ENCODE measurements at regions not wholly inside any gene's neighbourhood (a gene's known extent, or its start where the extent isn't known, plus 50 kb on each side); places are given as distances from the start of the nearest gene placed in this dataset.

DNA sequence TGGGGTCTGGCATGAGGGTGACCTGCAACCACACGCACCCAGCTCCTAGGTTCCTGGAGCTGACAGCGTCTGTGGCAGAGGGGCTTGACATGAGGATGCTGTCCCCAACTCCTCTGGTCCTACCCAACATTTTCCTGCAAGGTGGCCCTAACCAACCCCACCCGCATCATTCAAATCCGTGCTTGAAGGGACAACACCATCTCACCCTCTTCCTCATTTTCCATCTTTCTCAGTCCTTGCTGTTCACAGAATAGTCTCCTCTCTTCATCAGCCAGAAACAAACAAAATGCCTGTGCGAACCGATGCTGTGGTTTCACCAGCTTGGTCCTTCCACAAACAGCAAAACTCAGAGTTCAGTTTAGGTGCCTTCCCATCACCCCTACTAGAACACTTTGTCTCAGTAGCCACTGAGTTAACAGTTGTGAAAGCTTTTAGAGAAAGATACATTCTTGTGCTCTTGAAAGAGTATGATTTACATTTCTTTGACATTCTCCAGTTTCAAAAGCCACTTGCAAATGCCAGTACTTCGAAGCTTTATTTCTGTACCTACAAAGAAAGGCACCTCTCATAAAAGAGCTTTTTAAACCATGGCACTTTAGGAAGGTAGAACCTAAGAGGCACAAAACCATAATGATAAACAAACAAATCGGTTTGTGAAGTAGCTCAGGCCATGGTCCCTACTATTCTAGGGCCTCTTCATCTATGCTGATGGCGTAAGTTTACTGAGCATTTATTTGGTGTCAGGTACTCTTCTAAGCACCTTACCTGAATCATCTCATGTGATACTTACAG lies 360.1 kb downstream of the SHQ1 start:
- peaks cover 4% of the 10 kb centered on the region for H3K9me3 Mint-ChIP-seq
- H3K27ac Mint-ChIP-seq = peak overlapping the region; percentile 57
- no peaks in the 10 kb centered on the region for H3K36me3 Mint-ChIP-seq (ENCODE audit: low read depth)
- no peaks in the 10 kb centered on the region for H3K27me3 Mint-ChIP-seq
- peak overlapping the region; percentile 40 for H3K4me3 Mint-ChIP-seq
- H3K4me1 Mint-ChIP-seq = peaks cover 32% of the 10 kb centered on the region
- ATAC-seq (replicated peaks) = peak; percentile 26

DNA sequence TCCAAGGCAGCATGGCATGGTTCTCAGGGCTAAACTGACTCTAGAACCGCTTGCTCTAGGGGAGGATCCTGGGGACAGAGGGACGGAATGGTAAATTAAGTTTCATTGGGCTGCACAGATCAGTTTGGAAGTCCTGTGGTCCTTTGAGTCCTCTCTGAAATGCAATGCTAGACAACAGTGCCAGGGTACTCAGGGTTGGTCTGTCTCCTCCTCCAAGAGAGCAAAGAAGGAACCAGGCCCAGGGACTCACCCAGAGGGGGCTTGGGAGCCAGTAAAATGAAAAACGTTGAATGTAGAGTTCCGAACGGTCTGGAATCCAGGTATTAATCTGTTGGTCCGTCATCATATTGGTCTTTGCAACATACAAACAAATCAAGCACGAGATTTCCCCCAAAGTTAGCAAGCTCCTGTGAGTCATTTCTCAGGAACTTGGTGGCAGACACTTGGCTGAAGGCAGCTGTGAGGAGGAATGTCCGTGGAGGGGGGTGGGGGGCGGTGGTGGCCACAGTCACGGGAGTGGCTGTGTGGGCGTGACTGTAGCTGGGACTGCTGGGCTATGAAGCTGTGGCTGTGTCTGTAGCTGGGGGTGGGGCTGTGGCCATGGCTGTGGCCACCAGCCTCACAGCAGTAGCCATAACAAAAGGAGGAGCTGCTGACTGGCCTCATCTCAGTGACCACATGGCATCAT lies 361.0 kb downstream of the SHQ1 start:
- peak overlapping the region; percentile 57 for H3K27ac Mint-ChIP-seq
- peak; percentile 50 for ATAC-seq (replicated peaks)
- H3K4me3 Mint-ChIP-seq = peak overlapping the region; percentile 40
- H3K36me3 Mint-ChIP-seq (ENCODE audit: low read depth) = no peaks in the 10 kb centered on the region
- H3K9me3 Mint-ChIP-seq = peaks cover 4% of the 10 kb centered on the region
- no peaks in the 10 kb centered on the region for H3K27me3 Mint-ChIP-seq
- H3K4me1 Mint-ChIP-seq = peaks cover 38% of the 10 kb centered on the region

DNA sequence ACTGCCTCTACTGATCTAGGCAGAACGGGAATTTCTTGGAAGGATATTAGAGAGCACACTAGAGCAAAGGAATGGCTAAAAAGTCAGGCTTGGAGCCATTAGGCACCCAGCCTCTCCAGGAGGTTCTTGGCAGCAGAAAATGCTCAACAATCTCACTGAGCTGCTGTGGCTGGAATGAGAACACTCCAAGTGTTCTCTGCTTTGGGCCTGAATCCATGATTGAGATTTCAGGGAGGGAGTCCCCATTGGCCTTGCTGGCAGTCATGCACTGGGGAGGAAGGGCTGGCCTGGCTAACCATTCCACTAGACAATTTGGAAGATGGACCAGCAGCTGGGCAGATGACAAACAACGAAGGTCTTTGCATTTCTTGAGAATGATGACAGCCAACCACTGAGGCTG lies 362.6 kb downstream of the SHQ1 start:
- H3K36me3 Mint-ChIP-seq (ENCODE audit: low read depth) = no peaks in the 10 kb centered on the region
- H3K27ac Mint-ChIP-seq = peak overlapping the region; percentile 82
- peaks cover 45% of the 10 kb centered on the region for H3K4me1 Mint-ChIP-seq
- no peaks in the 10 kb centered on the region for H3K27me3 Mint-ChIP-seq
- peaks cover 4% of the 10 kb centered on the region for H3K9me3 Mint-ChIP-seq
- peak overlapping the region; percentile 24 for H3K4me3 Mint-ChIP-seq
- no peak for ATAC-seq (replicated peaks)

DNA sequence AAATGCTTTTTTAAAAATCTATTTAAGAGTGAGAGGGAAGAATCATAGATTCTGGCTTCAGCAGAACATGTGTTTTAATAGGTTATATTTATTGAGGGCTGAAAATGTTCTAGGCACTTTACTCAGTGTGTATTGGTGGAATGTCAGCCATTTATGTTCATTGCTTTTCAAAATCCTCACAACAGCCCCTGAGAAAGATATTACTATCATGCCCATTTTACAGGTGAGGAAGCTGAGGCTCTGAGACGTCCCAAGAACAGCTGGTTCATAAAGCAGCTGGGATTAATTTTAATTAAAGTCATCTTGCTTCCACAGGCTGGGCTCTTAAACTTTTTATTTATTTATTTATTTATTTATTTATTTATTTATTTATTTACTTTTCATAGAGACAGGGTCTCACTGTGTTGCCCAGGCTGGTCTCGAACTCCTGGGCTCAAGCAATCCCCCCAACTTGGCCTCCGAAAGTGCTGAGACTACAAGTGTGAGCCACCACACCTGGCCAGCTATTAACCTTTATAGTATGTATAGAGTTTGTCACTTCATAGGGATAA lies 364.6 kb downstream of the SHQ1 start:
- Mint-ChIP-seq H3K9me3 (peaks cover 8% of the 10 kb centered on the region), H3K4me1 (peaks cover 54% of the 10 kb centered on the region), H3K27me3 (no peaks in the 10 kb centered on the region), H3K4me3 (peak overlapping the region; percentile 80), H3K27ac (peak overlapping the region; percentile 94), H3K36me3 (ENCODE audit: low read depth) (no peaks in the 10 kb centered on the region)
- ATAC-seq (replicated peaks) = no peak

DNA sequence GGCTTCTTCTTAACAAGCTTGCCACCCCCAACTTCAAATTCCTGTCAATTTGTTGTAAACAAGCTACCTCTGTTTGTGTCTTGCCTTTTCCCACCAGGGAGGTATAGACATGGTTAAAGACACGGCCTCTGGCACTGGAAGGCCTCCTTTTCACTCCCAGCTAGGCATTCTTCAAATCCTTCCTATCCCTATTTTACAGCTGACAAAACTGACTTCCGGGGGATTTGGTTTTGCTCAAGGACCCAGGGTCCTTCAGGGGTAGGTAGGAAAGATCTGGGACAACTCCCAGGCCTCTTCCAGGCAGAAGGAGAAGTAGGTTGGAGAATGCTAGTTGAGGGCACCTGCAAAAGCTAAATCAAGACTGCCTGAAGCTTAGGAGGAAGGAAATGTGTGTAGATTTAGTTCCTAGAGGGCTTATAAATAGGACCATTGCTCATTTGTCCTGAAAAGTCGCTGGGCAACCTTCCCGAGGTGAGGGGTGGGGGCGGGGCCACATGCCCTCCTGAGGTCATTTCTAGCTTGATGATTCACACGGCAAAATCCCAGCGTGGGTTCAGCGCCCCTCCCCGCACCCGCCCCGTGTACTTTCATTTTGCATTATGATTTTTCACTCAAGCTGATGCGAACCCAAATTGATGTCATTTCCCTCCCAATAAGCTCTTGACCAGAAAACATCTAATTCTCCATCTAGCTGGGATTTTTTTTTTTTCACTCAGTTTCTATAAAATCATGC lies 365.5 kb downstream of the SHQ1 start:
- Mint-ChIP-seq H3K9me3 (peaks cover 8% of the 10 kb centered on the region), H3K36me3 (ENCODE audit: low read depth) (no peaks in the 10 kb centered on the region), H3K27ac (peak overlapping the region; percentile 94), H3K27me3 (no peaks in the 10 kb centered on the region), H3K4me1 (peaks cover 49% of the 10 kb centered on the region), H3K4me3 (peak overlapping the region; percentile 80)
- ATAC-seq (replicated peaks) = peak; percentile 61

DNA sequence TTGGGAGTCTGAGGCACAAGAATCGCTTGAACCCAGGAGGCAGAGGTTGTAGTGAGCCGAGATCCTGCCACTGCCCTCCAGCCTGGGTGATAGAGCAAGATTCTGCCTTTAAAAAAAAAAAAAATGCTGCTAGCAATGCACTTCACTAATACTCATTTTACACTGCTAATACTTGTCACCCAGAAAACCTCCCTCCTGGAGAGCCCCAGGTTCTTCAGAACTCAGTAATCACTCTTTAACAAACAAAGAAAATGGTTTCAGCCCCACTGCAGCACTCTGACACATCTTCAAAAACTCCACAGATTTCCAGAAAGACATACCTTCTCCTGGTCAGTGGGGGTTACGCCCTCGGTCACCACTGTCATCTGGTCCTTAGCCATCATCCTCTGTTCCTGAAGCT lies 366.7 kb downstream of the SHQ1 start:
- Mint-ChIP-seq H3K4me3 (peak overlapping the region; percentile 80), H3K27me3 (no peaks in the 10 kb centered on the region), H3K4me1 (peaks cover 46% of the 10 kb centered on the region), H3K9me3 (peaks cover 8% of the 10 kb centered on the region), H3K27ac (peak overlapping the region; percentile 24), H3K36me3 (ENCODE audit: low read depth) (no peaks in the 10 kb centered on the region)
- peak; percentile 42 for ATAC-seq (replicated peaks)

DNA sequence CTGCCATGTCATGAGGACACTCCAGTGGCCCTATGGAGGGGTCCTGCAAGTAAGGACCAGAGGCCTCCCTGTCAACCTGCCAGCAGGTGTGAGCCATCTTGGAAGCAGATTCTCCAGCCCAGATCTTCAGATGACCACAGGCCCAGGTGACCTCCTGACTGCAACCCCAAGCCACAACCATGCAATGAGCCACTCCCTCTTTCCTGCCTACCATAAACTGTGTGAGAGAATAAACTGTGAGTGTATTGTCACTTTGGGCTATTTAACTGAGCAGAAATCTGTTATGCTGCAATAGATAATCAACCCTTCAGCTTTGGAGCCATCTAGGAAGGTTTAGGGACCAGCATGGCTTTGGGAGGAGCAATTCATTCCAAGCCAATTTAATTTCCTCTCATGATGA lies 367.9 kb downstream of the SHQ1 start:
- Mint-ChIP-seq H3K27ac (peak overlapping the region; percentile 24), H3K9me3 (peaks cover 5% of the 10 kb centered on the region), H3K27me3 (no peaks in the 10 kb centered on the region), H3K4me1 (peaks cover 39% of the 10 kb centered on the region), H3K4me3 (peak overlapping the region; percentile 80), H3K36me3 (ENCODE audit: low read depth) (no peaks in the 10 kb centered on the region)
- no peak for ATAC-seq (replicated peaks)

DNA sequence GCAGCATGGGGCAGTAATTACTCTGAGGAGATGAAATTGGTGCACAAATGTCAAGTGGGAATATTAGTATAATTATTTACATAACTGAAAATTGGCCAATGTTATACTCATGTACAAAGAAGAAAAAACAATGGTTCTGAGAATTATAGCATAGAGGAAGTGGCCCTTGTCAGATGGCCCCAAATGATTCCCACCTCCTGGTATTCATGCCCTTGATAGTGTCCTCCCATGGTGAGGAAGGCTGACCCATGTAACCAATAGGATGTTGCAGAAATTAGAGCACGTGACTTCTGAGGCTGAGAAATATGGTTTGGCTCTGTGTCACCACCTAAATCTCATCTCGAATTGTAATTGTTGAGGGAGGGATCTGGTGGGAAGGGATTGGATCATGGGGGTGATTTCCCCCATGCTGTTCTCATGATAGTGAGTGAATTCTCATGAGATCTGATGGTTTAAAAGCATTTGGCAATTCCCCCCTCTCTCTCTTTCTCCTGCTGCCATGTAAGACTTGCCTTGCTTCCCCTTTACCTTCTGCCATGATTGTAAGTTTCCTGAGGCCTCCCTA lies 368.5 kb downstream of the SHQ1 start:
- H3K27me3 Mint-ChIP-seq = no peaks in the 10 kb centered on the region
- no peak for ATAC-seq (replicated peaks)
- peak overlapping the region; percentile 80 for H3K4me3 Mint-ChIP-seq
- peaks cover 4% of the 10 kb centered on the region for H3K9me3 Mint-ChIP-seq
- H3K27ac Mint-ChIP-seq = peak overlapping the region; percentile 24
- peaks cover 39% of the 10 kb centered on the region for H3K4me1 Mint-ChIP-seq
- H3K36me3 Mint-ChIP-seq (ENCODE audit: low read depth) = no peaks in the 10 kb centered on the region

DNA sequence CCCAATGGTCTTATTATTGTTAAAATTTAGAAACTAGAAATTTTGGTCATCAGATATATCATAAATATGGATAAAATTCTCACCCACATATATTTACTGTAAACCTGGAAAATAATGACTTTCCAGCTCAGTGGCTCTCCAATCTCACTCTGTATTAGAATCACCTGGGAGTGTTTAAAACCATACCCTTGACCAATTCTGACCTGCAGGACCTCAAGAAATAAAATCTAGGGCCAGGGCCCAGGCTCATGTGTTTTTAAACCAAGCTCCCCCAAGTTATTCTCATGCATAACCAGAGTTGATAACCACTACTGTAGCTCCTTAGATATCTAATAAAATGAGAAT lies 372.1 kb downstream of the SHQ1 start:
- Mint-ChIP-seq H3K4me3 (no peak overlapping the region), H3K4me1 (peaks cover 35% of the 10 kb centered on the region), H3K27me3 (peaks cover 2% of the 10 kb centered on the region), H3K27ac (no peak overlapping the region), H3K36me3 (ENCODE audit: low read depth) (no peaks in the 10 kb centered on the region), H3K9me3 (peaks cover 8% of the 10 kb centered on the region)
- no peak for ATAC-seq (replicated peaks)

DNA sequence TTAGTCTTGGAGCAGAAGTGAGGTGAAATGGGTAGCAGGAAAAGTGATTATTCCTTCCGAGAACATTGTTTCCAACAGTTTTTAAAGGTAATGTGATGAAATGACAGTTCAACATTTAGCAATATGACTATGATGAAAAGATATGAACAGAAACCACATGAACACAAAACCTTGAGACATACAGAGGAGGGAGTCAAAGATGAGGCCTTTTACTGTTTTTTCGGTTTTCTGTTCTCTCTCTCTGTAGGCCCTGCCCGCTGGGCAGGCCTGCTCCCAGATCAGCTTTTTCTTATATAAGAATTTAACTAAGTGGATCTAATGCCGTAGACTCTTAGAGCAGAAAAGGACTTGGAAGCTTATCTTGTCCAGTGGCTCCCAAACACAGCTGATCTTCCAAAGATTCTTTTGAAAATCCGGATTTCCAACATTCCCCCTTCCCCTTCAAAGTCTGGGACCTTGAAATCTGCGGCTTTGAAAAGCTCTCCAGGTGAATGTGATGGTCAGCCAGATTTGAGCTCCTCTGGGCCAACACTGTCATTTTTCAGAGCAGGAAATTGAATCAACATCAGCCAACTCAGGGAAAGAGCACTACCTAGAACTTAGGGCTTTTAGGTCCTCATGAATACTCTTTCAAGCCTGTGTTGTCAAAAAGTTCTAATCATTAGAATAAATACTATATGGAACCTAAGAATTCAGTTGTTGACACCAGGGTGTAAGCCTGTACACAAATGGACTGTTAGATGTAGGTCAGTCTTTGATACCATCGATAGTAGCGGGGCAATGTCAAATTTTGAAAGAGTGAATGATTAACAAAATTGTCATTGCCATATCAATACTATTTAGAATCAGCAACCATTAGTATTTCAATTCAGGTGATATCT lies 372.7 kb downstream of the SHQ1 start:
- Mint-ChIP-seq H3K27me3 (peaks cover 2% of the 10 kb centered on the region), H3K9me3 (peaks cover 8% of the 10 kb centered on the region), H3K4me1 (peaks cover 31% of the 10 kb centered on the region), H3K4me3 (peak overlapping the region; percentile 32), H3K36me3 (ENCODE audit: low read depth) (no peaks in the 10 kb centered on the region), H3K27ac (peak overlapping the region; percentile 13)
- ATAC-seq (replicated peaks) = peak; percentile 79

DNA sequence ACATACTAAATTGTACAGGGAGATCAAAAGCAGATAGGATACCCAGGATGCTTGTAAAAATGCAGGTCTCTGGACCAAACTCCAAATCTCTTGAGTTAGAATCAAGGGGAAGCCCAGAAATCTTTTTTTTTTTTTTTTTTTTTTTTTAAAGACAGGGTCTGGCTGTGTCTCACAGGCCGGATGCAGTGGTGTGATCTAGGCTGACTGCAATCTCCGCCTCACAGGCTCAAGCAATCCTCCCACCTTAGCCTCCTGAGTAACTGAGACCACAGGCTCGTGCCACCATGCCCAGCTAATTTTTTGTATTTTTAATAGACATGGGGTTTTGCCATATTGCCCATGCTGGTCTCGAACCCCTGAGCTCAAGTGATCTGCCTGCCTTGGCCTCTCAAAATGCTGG lies 373.5 kb downstream of the SHQ1 start:
- Mint-ChIP-seq H3K4me1 (peaks cover 25% of the 10 kb centered on the region), H3K4me3 (peak overlapping the region; percentile 32), H3K9me3 (peaks cover 4% of the 10 kb centered on the region), H3K27me3 (peaks cover 2% of the 10 kb centered on the region), H3K27ac (peak overlapping the region; percentile 13), H3K36me3 (ENCODE audit: low read depth) (no peaks in the 10 kb centered on the region)
- peak; percentile 20 for ATAC-seq (replicated peaks)

DNA sequence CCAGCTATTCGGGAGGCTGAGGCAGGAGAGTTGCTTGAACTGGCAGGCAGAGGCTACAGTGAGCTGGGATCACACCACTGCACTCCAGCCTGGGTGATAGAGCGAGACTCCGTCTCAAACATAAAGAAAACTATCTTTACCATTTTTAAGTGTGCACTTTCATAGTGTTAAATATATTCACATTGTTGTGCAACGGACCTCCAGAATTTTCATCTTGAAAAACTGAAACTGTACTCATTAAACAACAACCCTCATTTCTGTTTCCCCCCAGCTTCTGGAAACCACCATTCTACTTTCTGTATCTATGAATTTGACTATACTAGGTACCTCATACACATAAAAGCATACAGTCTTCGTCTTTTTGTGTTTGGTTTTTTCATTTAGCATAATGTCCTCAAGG lies 375.1 kb downstream of the SHQ1 start:
- peak overlapping the region; percentile 83 for H3K27ac Mint-ChIP-seq
- H3K27me3 Mint-ChIP-seq = peaks cover 2% of the 10 kb centered on the region
- peaks cover 4% of the 10 kb centered on the region for H3K9me3 Mint-ChIP-seq
- H3K4me3 Mint-ChIP-seq = peak overlapping the region; percentile 56
- H3K4me1 Mint-ChIP-seq = peaks cover 24% of the 10 kb centered on the region
- no peaks in the 10 kb centered on the region for H3K36me3 Mint-ChIP-seq (ENCODE audit: low read depth)
- peak; percentile 73 for ATAC-seq (replicated peaks)

DNA sequence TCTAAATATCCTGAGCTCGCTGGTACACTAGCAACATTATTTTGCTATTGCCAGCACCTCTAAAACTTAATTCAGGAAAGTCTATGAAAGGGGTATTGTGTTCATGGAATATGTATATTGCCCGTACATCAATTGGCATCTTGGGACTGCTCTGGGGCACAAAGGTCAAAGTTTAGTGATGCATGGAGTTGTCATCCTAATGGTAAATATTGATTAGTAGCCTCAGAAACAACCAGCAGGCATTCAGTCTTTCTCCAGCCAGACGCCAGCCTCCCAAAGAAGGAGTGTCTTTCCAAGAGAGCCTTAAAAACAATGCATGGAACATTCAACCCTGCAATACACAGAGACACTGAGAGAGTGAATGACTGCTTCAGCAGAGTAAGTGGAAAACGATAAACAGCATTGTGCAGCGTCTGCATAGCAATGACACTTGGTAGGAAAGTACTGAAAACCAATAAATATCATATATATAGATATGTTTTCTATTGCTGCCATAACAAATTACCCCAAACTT lies 377.3 kb downstream of the SHQ1 start:
- peaks cover 6% of the 10 kb centered on the region for H3K27me3 Mint-ChIP-seq
- H3K27ac Mint-ChIP-seq = no peak overlapping the region
- H3K4me1 Mint-ChIP-seq = peaks cover 16% of the 10 kb centered on the region
- H3K4me3 Mint-ChIP-seq = no peak overlapping the region
- no peak for ATAC-seq (replicated peaks)
- peaks cover 4% of the 10 kb centered on the region for H3K9me3 Mint-ChIP-seq
- H3K36me3 Mint-ChIP-seq (ENCODE audit: low read depth) = no peaks in the 10 kb centered on the region

All from activated T-helper 17 cell treated with anti-CD3 and anti-CD28 coated beads, Interleukin-2, amount 50 U/mL, for 72 hours (primary cell).